ENCODE measurements at regions not wholly inside any gene's neighbourhood (a gene's known extent, or its start where the extent isn't known, plus 50 kb on each side); places are given as distances from the start of the nearest gene placed in this dataset.
A peak's percentile ranks its signal among the peaks of the same experiment; 100 is the strongest.

- no peak overlapping the region for H3K4me3 ChIP-seq (ENCODE audit: low read depth, low read length)
- peak; percentile 50 for DNase-seq (ENCODE audit: low read depth, low spot score)
- in situ Hi-C loops (cut with HindIII; ENCODE audit: low sequenced_read_pairs): no loop called here
- peak; percentile 67 for TF ChIP-seq CTCF (IDR thresholded peaks at IDR 0.05; ENCODE audit: low read depth, low read length)
These were observed 741.4 kb upstream of the POT1 start for GRCh38 chr7:125670926-125671572.

- in situ Hi-C loops (cut with HindIII; ENCODE audit: low sequenced_read_pairs): no loop called here
- H3K4me3 ChIP-seq (ENCODE audit: low read depth, low read length): no peak overlapping the region
- no peak for TF ChIP-seq CTCF (IDR thresholded peaks at IDR 0.05; ENCODE audit: low read depth, low read length)
- no peak for DNase-seq (ENCODE audit: low read depth, low spot score)
These were observed 738.8 kb upstream of the POT1 start for GRCh38 chr7:125668321-125668993.

- DNase-seq (ENCODE audit: low read depth, low spot score): no peak
- H3K4me3 ChIP-seq (ENCODE audit: low read depth, low read length): no peak overlapping the region
- in situ Hi-C loops (cut with HindIII; ENCODE audit: low sequenced_read_pairs): no loop called here
- TF ChIP-seq CTCF (IDR thresholded peaks at IDR 0.05; ENCODE audit: low read depth, low read length): no peak
These were observed 735.0 kb upstream of the POT1 start for GRCh38 chr7:125664625-125665024.

GRCh38 chr7:125663961-125664360 lies 734.3 kb upstream of the POT1 start:
- in situ Hi-C loops (cut with HindIII; ENCODE audit: low sequenced_read_pairs): no loop called here
- no peak for TF ChIP-seq CTCF (IDR thresholded peaks at IDR 0.05; ENCODE audit: low read depth, low read length)
- no peak for DNase-seq (ENCODE audit: low read depth, low spot score)
- H3K4me3 ChIP-seq (ENCODE audit: low read depth, low read length): no peak overlapping the region

- in situ Hi-C loops (cut with HindIII; ENCODE audit: low sequenced_read_pairs): no loop called here
- DNase-seq (ENCODE audit: low read depth, low spot score): no peak
- TF ChIP-seq CTCF (IDR thresholded peaks at IDR 0.05; ENCODE audit: low read depth, low read length): no peak
- no peak overlapping the region for H3K4me3 ChIP-seq (ENCODE audit: low read depth, low read length)
These were observed 732.1 kb upstream of the POT1 start for GRCh38 chr7:125661677-125662076.

GRCh38 chr7:125661006-125661405 lies 731.4 kb upstream of the POT1 start:
- no peak for DNase-seq (ENCODE audit: low read depth, low spot score)
- in situ Hi-C loops (cut with HindIII; ENCODE audit: low sequenced_read_pairs): no loop called here
- no peak overlapping the region for H3K4me3 ChIP-seq (ENCODE audit: low read depth, low read length)
- no peak for TF ChIP-seq CTCF (IDR thresholded peaks at IDR 0.05; ENCODE audit: low read depth, low read length)
